ENCODE measurements at regions not wholly inside any gene's neighbourhood (a gene's known extent, or its start where the extent isn't known, plus 50 kb on each side); places are given as distances from the start of the nearest gene placed in this dataset.
"Not testable (repeated sequence)": the region's sequence is repeated elsewhere in the genome, so short reads cannot be mapped to it uniquely, and the experiment has no call there.

DNA sequence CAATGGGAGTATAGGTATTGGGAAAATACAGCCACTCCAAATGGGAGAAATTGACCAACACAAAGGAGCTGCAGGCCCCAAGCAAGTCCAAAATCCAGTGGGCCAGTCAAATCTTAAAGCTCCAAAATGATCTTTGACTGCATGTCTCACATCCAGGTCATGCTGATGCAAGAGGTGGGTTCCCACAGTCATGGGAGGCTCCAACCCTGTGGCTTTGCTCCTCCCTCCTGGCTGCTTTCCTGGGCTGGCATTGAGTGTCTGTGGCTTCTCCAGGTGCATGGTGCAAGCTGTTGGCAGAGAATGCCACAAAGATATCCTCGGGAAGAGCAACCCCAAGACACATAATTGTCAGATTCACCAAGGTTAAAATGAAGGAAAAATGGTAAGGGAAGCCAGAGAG, 80.8 kb downstream of the IGLL5 start:
- TF ChIP-seq, protein P1, sequence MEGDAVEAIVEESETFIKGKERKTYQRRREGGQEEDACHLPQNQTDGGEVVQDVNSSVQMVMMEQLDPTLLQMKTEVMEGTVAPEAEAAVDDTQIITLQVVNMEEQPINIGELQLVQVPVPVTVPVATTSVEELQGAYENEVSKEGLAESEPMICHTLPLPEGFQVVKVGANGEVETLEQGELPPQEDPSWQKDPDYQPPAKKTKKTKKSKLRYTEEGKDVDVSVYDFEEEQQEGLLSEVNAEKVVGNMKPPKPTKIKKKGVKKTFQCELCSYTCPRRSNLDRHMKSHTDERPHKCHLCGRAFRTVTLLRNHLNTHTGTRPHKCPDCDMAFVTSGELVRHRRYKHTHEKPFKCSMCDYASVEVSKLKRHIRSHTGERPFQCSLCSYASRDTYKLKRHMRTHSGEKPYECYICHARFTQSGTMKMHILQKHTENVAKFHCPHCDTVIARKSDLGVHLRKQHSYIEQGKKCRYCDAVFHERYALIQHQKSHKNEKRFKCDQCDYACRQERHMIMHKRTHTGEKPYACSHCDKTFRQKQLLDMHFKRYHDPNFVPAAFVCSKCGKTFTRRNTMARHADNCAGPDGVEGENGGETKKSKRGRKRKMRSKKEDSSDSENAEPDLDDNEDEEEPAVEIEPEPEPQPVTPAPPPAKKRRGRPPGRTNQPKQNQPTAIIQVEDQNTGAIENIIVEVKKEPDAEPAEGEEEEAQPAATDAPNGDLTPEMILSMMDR (IDR thresholded peaks at IDR 0.05), result no peak
- no peak for TF ChIP-seq ZFX (IDR thresholded peaks at IDR 0.05; ENCODE audit: borderline replicate concordance)
- H3K27ac ChIP-seq, result no peak overlapping the region

DNA sequence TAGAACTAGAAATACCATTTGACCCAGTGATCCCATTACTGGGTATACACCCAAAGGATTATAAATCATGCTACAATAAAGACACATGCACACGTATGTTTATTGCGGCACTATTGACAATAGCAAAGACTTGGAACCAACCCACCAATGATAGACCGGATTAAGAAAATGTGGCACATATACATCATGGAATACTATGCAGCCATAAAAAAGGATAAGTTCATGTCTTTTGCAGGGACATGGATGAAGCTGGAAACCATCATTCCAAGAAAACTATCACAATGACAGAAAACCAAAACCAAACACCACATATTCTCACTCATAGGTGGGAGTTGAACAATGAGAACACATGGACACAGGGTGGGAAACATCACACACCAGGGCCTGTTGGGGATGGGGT, 85.0 kb downstream of the IGLL5 start:
- H3K27ac ChIP-seq, result not testable (repeated sequence)

DNA sequence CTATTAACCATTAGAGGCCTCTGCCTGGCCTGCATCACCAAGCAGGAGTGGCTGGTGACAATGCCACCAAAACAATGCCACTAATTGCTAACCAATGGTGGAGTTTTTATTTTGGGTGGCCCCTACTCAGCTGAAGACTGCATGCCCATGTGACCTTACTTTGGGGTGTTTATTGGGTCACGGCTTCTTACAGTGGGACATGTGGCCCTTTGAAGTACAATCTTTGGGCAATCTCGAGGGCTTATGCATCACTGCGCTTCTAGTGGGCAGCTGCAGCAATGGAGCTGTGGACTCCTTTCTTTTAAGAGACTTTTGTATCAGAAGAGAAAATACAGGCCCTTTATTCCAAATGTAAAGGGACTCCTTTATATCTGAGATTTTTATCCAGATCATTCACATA, 85.7 kb downstream of the IGLL5 start:
- TF ChIP-seq, protein P1 (IDR thresholded peaks at IDR 0.05), result no peak
- TF ChIP-seq ZFX (IDR thresholded peaks at IDR 0.05; ENCODE audit: borderline replicate concordance), result no peak
- H3K27ac ChIP-seq, result no peak overlapping the region

DNA sequence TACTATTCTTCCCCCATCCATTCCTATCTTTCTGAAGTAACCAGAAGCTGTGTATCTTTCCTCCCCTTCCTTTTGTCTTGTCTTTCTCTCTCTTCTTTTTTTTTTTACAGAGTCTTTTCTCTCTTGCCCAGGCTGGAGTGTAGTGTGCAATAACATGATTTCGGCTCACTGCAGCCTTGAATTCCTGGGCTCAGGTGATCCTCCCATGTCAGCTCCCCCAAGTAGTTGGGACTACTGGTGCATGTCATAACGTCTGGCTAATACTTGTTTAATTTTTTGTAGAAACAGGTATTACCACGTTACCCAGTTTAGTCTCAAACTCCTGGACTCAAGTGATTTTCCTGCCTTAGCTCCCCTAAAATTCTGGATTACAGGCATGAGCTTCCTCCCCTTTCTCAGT, 86.5 kb downstream of the IGLL5 start:
- TF ChIP-seq, protein P1 (IDR thresholded peaks at IDR 0.05), result no peak
- TF ChIP-seq ZFX (IDR thresholded peaks at IDR 0.05; ENCODE audit: borderline replicate concordance), result no peak
- H3K27ac ChIP-seq, result no peak overlapping the region

DNA sequence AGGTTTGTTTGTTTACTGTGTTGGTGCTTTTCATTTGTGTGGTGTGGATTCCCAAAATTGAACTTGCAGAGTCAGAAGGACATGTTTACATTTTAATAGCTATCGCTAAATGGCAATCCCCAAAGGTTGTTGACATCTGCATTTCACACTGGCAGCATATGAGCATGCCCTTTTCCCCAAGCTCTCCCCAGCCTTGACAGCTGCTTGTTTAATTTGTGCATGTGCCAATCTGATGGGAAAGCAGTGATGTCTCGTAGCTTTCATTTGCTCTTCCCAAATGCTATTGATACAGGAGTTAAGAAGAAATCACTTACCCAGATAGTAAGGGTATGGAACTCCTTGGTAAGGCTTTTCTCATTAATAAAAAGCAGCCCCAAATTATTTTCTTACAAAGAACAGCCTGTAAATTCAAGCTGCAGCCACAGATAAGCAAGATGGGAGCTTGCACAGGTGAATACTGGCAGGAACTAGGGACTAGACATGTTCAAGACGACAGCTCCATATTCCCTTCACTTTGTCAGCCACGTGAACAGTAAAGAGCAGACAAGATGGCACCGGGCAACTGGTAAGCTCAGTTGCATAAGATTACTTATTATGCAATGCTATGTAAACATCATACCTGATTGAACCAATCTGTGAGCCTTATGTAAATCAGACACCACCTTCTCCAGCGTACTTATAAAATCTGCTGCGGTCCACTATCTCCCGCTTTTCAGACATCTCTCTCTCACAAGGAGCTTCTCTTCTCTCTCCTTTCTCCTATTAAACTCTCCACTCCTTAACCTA, 87.4 kb downstream of the IGLL5 start:
- TF ChIP-seq, protein P1 (IDR thresholded peaks at IDR 0.05), result no peak
- peak overlapping the region; percentile 68 for H3K27ac ChIP-seq

DNA sequence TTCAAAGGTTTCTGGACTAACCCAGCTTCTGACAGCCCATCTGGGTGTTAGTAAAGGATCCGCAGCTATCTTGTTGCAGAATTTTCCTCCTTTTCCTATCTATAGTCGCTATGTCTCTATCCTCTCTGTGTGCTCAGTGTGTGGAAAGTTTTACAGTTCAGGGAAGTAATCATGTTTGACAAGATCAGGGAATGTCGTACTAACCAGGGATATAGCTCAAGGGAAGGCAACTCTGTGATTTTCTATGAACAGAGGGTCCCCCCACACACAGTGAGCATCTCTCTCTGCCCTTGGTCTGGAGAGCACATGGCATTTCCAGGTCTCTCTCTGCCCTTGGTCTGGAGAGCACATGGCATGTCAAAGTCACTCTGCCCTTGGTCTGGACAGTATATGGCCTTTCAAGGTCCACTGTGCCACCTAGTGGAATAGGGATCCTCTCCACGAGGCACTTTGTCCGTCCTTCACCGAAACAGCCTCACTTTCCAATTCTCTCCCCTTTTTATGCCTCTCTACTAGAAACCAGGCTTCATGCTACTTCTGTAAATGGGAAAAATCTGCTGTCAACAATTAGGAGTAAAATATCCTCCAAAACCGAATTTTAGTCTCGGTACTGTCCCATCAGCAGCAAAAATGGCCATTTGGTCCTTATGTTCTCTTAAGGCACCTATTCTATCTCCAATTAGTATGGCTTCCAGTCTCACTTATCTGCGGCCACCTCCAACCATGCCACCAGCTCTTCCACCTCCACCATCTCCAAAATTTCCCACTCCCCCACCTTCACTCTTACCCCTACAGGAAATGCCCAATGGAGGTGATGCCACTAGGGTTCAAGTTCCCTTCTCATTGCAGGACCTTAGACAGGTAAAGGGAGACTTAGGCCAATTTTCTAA, 88.7 kb downstream of the IGLL5 start:
- no peak for TF ChIP-seq ZFX (IDR thresholded peaks at IDR 0.05; ENCODE audit: borderline replicate concordance)
- TF ChIP-seq, protein P1 (IDR thresholded peaks at IDR 0.05), result 0 out of 2 replicates have a peak, but pooled peaks have one; percentile 6
- no peak overlapping the region for H3K27ac ChIP-seq

DNA sequence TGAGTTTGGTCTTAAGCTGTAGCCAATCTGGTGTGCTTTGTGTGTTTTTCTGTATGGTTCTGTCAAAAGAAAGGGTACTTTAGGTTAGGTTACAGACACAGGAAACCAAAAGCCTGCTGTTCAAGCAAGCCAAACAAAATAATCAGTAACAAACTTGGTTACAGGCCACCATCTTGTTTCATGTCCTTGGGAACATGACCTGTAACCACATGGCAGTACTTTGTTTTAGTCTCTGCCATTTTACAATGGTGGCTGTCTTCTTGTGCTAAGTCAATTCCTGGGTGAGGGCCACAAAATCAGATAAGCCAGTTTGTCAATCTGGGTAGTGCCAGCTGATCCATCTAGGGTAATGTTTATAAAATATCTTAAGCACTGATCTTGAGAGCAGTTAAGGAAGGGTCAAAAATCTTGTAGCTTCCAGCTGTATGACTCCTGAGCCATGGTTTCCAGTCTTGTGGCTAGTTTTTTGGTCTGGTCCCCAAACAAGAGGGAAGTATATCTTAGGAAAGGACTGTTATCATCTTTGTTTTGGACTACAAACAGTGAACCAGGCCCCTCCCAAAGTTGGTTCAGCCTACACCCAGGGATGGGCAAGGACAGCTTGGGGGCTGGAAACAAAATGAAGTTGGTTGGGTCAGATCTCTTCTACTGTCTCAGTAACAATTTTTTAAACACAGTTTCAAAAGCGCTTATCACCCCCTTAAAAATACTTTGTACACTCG, 90.0 kb downstream of the IGLL5 start:
- TF ChIP-seq ZFX (IDR thresholded peaks at IDR 0.05; ENCODE audit: borderline replicate concordance), result no peak
- TF ChIP-seq, protein P1 (IDR thresholded peaks at IDR 0.05), result no peak
- H3K27ac ChIP-seq, result no peak overlapping the region

Data from 22Rv1 (cell line).